Hematopoietic multipotent progenitor cell treated with erythropoietin and hydrocortisone succinate and interleukin-3 and kit ligand, for 6 days (in vitro differentiated cells): ENCODE measurements at regions not wholly inside any gene's neighbourhood (a gene's known extent, or its start where the extent isn't known, plus 50 kb on each side); places are given as distances from the start of the nearest gene placed in this dataset.
"Not testable (repeated sequence)": the region's sequence is repeated elsewhere in the genome, so short reads cannot be mapped to it uniquely, and the experiment has no call there.

ENCODE experiments used
- DNase-seq: peaks from one replicate; pipeline ENCODE4 v3.0.0-alpha.2; 2015

- no peak for DNase-seq
Measured at GRCh38 chr4:66805582-66805981, 739.7 kb downstream of the CENPC start.

- no peak for DNase-seq
Measured at GRCh38 chr4:66804979-66805378, 740.3 kb downstream of the CENPC start.

- no peak for DNase-seq
Measured at GRCh38 chr4:66797608-66798007, 747.7 kb downstream of the CENPC start.

GRCh38 chr4:66795724-66796123 lies 749.6 kb downstream of the CENPC start:
- DNase-seq = no peak

- no peak for DNase-seq
Measured at GRCh38 chr4:66794390-66795034, 750.8 kb downstream of the CENPC start.

- DNase-seq = no peak
Measured at GRCh38 chr4:66791686-66792085, 753.6 kb downstream of the CENPC start.

GRCh38 chr4:66785479-66785878 lies 759.8 kb downstream of the CENPC start:
- no peak for DNase-seq

- not testable (repeated sequence) for DNase-seq
Measured at GRCh38 chr4:66782751-66783150, 762.6 kb downstream of the CENPC start.

- DNase-seq = no peak
Measured at GRCh38 chr4:66777097-66777496, 768.2 kb downstream of the CENPC start.

- no peak for DNase-seq
Measured at GRCh38 chr4:66769441-66769840, 775.9 kb downstream of the CENPC start.

- no peak for DNase-seq
Measured at GRCh38 chr4:66767442-66767841, 777.9 kb downstream of the CENPC start.

GRCh38 chr4:66766557-66766956 lies 778.7 kb downstream of the CENPC start:
- DNase-seq = no peak

GRCh38 chr4:66750273-66750672 lies 795.0 kb downstream of the CENPC start:
- DNase-seq = no peak

GRCh38 chr4:66746918-66747317 lies 798.4 kb downstream of the CENPC start:
- DNase-seq = not testable (repeated sequence)

GRCh38 chr4:66741081-66741480 lies 804.2 kb downstream of the CENPC start:
- no peak for DNase-seq

GRCh38 chr4:66736606-66737005 lies 808.7 kb downstream of the CENPC start:
- no peak for DNase-seq

GRCh38 chr4:66728280-66728679 lies 817.0 kb downstream of the CENPC start:
- DNase-seq = no peak

- not testable (repeated sequence) for DNase-seq
Measured at GRCh38 chr4:66712301-66712921, 832.9 kb downstream of the CENPC start.

GRCh38 chr4:66704243-66704642 lies 841.1 kb downstream of the CENPC start:
- DNase-seq = no peak

- no peak for DNase-seq
Measured at GRCh38 chr4:66694739-66695138, 850.6 kb downstream of the CENPC start.

- no peak for DNase-seq
Measured at GRCh38 chr4:66693694-66694093, 851.6 kb downstream of the CENPC start.

- no peak for DNase-seq
Measured at GRCh38 chr4:66691101-66691500, 854.2 kb downstream of the CENPC start.

GRCh38 chr4:66688674-66689073 lies 856.6 kb downstream of the CENPC start:
- DNase-seq = peak; percentile 19

GRCh38 chr4:66687459-66687858 lies 857.8 kb downstream of the CENPC start:
- DNase-seq = no peak

- no peak for DNase-seq
Measured at GRCh38 chr4:66681962-66682361, 863.3 kb downstream of the CENPC start.
